ENCODE measurements at regions not wholly inside any gene's neighbourhood (a gene's known extent, or its start where the extent isn't known, plus 50 kb on each side); places are given as distances from the start of the nearest gene placed in this dataset.

DNA sequence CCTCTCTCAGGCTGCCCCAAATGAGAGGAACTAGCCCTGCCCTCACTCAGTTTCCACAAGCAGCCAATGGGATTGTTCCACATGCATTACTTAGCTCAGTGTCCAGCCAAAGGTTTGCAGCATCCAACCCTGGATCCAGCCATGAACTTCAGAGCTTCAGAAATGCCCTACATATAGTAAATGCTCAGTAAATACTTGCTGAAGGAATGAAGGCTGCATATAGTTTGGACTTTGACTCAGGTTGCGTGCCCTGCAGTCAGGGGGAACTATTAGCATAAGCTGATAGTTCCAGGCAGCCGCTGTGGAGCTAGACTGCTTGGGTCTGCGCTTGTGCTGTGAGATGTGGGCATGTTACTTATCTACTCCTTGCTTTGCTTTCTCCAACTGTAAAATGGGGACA lies 64.8 kb downstream of the NENF start:
- TF ChIP-seq, protein P1, sequence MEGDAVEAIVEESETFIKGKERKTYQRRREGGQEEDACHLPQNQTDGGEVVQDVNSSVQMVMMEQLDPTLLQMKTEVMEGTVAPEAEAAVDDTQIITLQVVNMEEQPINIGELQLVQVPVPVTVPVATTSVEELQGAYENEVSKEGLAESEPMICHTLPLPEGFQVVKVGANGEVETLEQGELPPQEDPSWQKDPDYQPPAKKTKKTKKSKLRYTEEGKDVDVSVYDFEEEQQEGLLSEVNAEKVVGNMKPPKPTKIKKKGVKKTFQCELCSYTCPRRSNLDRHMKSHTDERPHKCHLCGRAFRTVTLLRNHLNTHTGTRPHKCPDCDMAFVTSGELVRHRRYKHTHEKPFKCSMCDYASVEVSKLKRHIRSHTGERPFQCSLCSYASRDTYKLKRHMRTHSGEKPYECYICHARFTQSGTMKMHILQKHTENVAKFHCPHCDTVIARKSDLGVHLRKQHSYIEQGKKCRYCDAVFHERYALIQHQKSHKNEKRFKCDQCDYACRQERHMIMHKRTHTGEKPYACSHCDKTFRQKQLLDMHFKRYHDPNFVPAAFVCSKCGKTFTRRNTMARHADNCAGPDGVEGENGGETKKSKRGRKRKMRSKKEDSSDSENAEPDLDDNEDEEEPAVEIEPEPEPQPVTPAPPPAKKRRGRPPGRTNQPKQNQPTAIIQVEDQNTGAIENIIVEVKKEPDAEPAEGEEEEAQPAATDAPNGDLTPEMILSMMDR (IDR thresholded peaks at IDR 0.05) = no peak
- TF ChIP-seq, protein P2, sequence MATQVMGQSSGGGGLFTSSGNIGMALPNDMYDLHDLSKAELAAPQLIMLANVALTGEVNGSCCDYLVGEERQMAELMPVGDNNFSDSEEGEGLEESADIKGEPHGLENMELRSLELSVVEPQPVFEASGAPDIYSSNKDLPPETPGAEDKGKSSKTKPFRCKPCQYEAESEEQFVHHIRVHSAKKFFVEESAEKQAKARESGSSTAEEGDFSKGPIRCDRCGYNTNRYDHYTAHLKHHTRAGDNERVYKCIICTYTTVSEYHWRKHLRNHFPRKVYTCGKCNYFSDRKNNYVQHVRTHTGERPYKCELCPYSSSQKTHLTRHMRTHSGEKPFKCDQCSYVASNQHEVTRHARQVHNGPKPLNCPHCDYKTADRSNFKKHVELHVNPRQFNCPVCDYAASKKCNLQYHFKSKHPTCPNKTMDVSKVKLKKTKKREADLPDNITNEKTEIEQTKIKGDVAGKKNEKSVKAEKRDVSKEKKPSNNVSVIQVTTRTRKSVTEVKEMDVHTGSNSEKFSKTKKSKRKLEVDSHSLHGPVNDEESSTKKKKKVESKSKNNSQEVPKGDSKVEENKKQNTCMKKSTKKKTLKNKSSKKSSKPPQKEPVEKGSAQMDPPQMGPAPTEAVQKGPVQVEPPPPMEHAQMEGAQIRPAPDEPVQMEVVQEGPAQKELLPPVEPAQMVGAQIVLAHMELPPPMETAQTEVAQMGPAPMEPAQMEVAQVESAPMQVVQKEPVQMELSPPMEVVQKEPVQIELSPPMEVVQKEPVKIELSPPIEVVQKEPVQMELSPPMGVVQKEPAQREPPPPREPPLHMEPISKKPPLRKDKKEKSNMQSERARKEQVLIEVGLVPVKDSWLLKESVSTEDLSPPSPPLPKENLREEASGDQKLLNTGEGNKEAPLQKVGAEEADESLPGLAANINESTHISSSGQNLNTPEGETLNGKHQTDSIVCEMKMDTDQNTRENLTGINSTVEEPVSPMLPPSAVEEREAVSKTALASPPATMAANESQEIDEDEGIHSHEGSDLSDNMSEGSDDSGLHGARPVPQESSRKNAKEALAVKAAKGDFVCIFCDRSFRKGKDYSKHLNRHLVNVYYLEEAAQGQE (IDR thresholded peaks at IDR 0.05) = no peak
- TF ChIP-seq MAZ (IDR thresholded peaks at IDR 0.05; ENCODE audit: borderline replicate concordance, low read depth, low read length) (no peak), CEBPB (IDR thresholded peaks at IDR 0.05) (no peak), MAX (IDR thresholded peaks at IDR 0.05) (no peak), FOSL2 (IDR thresholded peaks at IDR 0.05) (no peak), FOSL2 (CRISPR knock-in tag; IDR thresholded peaks at IDR 0.05) (no peak)

Data from A549 (cell line).